SK-N-MC (cell line): ENCODE measurements at regions not wholly inside any gene's neighbourhood (a gene's known extent, or its start where the extent isn't known, plus 50 kb on each side); places are given as distances from the start of the nearest gene placed in this dataset.

Experiments
- EZH2 ChIP-seq: fragments of 200-600 bp; sonication (generic); IDR thresholded peaks from one replicate; pipeline ENCODE4 v1.6.1; 2017; ENCODE audit warnings: antibody characterized with exemption
- FOXP2 ChIP-seq: optimal IDR thresholded peaks from 2 replicates; pipeline ENCODE3; 2011; ENCODE audit warnings: mild to moderate bottlenecking, moderate library complexity; ENCODE audit not compliant: insufficient read depth; ENCODE audit errors: extremely low read length, control extremely low read depth
- POLR2AphosphoS5 ChIP-seq: IDR thresholded peaks from 2 replicates; pipeline ENCODE4 v1.6.1; 2012; ENCODE audit warnings: mild to moderate bottlenecking, low read depth, low read length, borderline replicate concordance

GRCh38 chr3:76293856-76294255 lies 508.5 kb upstream of the ZNF717 start:
- no peak for TF ChIP-seq EZH2
- TF ChIP-seq POLR2AphosphoS5 = no peak
- TF ChIP-seq FOXP2 = no peak
